HG03064 (cell line): ENCODE measurements at regions not wholly inside any gene's neighbourhood (a gene's known extent, or its start where the extent isn't known, plus 50 kb on each side); places are given as distances from the start of the nearest gene placed in this dataset.
A peak's percentile ranks its signal among the peaks of the same experiment; 100 is the strongest.

Experiments used
- ATAC-seq: cut with Tn5 transposase; IDR thresholded peaks from one replicate; pipeline ENCODE4 v1.9.1; 2021; ENCODE audit warnings: low read depth; ENCODE audit not compliant: unreplicated experiment

DNA sequence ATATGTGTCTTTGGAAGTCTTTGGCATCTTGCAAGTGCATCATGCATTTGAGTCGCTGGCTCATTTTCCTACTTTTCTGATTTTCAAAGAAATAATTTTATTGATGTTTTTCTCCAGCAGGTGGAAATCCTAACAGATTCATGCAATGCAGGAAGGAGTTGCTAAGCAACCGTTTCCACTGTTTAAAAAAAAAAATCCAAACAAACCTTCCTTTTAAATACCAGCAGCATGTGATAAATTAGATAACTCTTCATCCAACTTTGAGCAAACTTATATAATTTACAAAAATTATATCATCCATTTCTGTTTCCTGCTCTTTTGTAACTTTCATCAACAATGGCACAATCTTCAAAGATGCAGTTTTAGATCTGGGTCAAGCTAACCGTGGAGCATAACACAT lies 364.1 kb downstream of the MFSD1 start:
- no peak for ATAC-seq

DNA sequence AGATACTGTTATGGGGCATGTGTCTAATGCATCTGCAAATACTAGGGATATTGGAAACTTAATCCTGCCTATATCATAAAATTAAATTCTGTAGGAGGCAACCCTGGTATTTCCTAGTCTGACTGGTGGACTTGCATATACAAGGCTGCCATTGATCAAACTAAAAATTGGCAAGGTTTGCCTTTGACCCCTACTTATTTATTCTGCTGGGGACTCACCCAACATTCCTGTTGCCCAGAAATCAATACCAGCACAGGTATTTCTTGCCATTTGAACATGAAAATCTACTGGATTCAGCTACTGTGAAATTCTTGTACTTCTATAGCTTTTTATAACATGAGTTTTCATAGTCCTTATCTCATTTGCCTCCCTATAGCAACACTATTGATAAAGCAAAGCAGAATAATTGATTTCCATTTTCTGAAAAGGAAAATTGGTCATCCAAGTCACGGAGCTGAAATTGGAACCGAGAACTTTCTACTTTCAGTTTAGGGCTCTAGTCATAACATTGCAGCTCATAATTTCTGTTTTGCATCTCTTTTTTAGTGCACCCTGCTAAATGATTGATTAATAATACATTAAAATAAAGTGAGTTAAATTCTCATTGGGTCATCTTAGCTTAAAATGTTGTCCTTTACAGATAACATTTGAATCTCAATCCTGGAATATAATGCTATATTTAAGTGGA lies 365.2 kb downstream of the MFSD1 start:
- ATAC-seq, result no peak

DNA sequence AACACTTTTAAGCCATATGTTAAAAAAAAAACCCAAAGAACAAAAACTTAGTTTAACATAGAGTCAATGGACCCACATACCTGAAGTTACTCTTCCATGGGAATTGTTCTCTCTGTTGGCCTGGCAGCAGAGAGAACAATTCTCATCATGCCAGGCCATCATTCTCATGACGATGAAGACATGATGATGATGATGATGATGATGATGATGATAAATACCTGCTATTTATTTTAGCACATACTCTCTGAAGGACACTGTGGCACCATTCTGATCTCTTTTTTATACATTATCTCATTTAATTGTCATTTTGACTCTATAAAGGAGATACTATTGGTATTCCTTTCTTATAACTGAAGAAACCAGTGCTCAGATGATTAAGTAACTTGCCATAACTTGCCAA lies 366.9 kb downstream of the MFSD1 start:
- ATAC-seq, result no peak

DNA sequence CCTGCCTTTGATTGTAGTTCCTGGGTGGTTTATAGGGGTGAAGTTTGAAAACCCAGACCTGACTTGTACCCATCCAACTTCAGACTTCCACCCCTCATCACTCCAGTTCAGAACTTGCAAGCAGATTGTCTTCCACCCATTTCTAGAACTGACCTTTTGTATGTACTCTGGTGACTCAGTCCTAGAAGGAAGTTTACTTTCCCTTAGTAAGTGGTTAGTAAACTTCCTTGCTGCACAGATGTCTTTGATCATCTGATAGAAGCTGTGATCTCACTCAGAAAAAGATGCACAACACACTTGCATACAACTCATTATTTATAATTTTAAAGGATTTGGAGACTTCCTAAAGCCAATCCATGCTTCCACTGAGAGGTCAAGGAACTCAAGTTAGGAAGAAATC lies 368.0 kb downstream of the MFSD1 start:
- no peak for ATAC-seq

DNA sequence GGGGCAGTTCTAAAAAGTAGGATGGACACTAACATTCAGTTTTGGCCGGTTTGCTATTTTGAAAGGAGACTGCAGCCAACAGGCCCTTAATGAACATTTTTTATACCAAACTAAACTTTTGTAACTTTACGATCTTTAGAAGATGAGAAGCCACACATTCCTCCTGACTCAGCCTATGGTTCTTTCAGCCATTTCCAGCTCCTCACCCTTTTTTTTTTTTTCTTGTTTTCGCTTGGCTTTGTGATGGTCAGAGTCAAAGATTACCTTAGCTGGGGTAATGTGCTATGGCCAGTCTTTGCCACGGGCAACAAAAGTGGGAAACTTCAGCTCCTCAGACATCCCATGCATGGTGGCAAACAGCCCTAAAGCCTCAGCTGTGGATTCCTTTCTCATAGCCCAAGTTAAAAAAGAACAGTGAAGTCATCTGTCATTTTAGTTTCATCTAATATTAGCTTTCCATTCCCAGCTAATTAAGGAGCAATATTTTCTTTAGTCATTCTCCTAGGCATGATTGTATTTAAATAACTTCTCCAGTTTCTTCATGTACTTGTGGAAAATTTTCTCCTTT lies 368.7 kb downstream of the MFSD1 start:
- ATAC-seq, result no peak

- ATAC-seq, result no peak
These were observed 369.5 kb downstream of the MFSD1 start for GRCh38 chr3:159171333-159171732.

GRCh38 chr3:159172473-159172872 lies 370.6 kb downstream of the MFSD1 start:
- no peak for ATAC-seq

- ATAC-seq, result no peak
These were observed 373.1 kb downstream of the MFSD1 start for GRCh38 chr3:159174715-159175692.

GRCh38 chr3:159178209-159178897 lies 376.5 kb downstream of the MFSD1 start:
- ATAC-seq, result no peak

- ATAC-seq, result no peak
These were observed 381.1 kb downstream of the MFSD1 start for GRCh38 chr3:159182961-159183360.

GRCh38 chr3:159185443-159186050 lies 383.7 kb downstream of the MFSD1 start:
- ATAC-seq, result peak; percentile 49

DNA sequence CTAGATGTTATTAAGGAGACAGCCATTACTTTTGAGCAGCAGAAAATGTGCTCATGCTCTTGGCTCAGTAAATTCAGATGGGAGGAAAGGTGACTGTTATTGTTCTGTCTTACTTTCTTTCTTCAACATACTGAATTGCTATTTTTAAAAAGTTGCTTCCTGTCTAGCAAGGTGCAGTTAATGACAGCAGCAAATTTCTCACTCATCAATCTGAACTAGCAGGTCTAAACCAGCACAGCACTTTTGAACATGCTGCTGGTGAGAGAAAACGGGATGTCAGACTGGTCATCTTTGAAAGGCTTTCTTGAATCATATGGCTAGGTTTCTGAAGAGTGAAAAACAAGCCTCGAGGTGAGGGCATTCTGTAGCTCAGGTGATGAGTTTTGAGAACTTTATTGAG lies 384.7 kb downstream of the MFSD1 start:
- peak; percentile 70 for ATAC-seq

DNA sequence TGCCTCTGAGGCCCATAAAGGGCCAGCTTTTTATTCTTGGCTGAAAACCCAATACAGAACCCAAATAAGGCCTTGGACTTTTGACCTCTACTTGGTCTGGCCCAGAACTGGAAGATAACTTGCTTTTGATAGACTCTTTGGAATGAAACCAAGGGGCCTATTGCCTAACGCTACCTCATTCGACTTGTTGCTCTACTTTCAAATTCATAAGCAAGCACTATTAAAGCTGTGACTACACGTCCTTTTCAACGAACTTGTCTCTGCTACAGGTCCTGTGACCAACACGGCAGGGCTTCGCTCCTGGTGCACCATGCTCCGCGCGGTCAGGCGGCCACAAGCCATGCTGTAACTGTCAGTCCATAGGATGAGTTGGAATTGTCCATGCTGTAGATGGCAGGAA lies 385.4 kb downstream of the MFSD1 start:
- ATAC-seq, result no peak

- no peak for ATAC-seq
These were observed 385.9 kb downstream of the MFSD1 start for GRCh38 chr3:159187706-159188105.

DNA sequence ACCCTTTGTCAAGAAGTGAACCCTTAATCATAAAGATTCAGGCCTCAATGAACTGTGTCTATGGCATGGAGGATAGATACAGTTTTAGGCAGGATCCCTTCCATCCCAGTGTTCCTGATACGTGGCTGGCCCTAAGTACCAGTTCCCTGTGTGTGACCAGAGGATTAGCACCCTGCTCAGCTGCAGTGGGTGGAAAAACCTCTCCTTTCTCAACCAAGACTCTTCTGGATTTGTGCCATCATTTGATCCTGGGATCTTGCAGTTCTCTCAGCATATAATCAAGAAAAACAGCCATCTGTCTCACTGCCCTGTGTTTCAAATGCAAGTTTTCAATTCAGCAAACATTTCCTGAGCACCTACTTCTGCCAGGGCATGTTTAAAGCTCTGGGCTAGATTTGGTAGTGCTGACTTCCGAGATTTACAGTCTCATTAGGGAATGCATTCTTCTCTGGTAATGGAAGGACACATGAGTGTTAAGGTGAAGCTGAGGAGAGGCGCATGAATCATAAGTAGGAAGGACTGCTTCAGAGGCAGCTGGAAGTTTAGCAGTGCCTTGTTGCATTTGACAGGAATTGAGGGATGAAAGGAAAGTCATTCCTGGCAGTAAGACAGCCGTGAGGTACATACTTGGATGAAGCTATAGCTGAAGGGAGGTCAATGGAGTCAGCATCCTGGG lies 388.3 kb downstream of the MFSD1 start:
- ATAC-seq, result no peak

- ATAC-seq, result no peak
These were observed 389.6 kb downstream of the MFSD1 start for GRCh38 chr3:159191447-159191846.

GRCh38 chr3:159196359-159196758 lies 394.5 kb downstream of the MFSD1 start:
- ATAC-seq, result no peak

DNA sequence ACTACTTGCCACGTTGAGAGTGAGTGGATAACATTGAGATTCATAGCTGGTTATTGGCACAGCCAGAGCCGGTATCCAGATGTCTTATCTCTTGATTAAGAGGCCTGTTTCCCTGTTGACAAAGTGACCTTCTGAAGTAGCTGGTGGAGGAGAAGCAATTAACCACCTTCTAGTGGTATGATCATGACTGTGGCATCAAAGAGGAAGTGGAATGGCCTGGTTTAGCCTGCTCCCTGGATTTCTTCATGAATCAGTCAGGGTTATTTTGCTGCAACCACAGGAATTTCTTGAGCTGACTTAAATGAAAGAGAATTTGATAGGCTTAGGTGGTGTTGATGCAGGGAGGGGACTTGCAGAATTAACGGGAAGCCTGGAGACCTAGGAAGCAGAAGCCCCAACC lies 398.3 kb downstream of the MFSD1 start:
- ATAC-seq, result no peak

DNA sequence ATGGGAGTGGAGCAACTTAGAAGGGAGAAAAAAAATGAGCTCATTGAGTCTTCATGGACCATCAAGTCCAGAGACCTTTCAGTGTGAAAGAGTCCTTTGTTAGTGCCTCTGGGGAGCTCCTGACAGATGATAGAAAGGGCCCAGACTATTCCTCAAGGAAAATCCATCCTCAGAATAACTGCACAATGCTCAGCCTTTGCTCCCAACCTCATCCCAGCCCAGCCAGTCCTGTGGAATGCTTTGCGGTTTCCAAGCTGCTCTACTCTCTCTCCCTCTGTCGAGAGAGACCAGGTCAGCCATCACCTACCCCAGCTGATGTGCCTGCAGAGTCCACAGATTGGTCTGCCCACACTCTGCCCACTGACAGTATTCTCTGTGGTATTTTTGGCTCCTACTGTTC lies 406.2 kb downstream of the MFSD1 start:
- ATAC-seq, result no peak

DNA sequence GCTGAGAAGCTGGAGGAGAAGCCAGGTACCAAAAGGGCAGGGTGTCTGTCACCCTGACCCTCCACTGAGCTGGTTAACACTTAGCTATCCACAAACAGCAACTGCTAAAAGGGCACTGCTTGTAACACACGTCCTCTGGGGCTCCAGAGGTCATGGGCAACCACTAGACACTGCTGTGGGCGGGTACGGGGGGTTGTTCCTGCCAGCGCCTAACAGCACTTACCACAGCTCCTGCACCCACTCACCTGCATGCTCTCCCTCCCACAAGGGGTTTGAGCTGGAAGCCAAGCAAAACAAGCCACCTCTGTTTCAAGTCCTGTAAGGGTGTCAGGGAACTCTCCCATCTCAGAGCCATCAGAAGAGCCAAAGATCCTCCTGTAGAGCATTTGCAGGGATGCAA lies 407.6 kb downstream of the MFSD1 start:
- ATAC-seq, result no peak
